ENCODE measurements at regions not wholly inside any gene's neighbourhood (a gene's known extent, or its start where the extent isn't known, plus 50 kb on each side); places are given as distances from the start of the nearest gene placed in this dataset.

- TF ChIP-seq CTCF (conservative IDR thresholded peaks at IDR 0.05) (no peak), EZH2 (IDR thresholded peaks at IDR 0.05; ENCODE audit: low read depth) (no peak)
Measured at GRCh38 chr3:194755671-194756459, 70.2 kb downstream of the FAM43A start.
